ENCODE measurements at regions not wholly inside any gene's neighbourhood (a gene's known extent, or its start where the extent isn't known, plus 50 kb on each side); places are given as distances from the start of the nearest gene placed in this dataset.

- Histone ChIP-seq H3K4me1 (no peaks in the 10 kb centered on the region), H3K27me3 (no peaks in the 10 kb centered on the region), H3K4me3 (ENCODE audit: low read depth, low read length) (no peak overlapping the region), H3K9me3 (no peaks in the 10 kb centered on the region), H3K36me3 (no peaks in the 10 kb centered on the region)
- no peak for DNase-seq
- TF ChIP-seq CTCF (IDR thresholded peaks at IDR 0.05; ENCODE audit: low read depth, low read length) = no peak
Measured at GRCh38 chr17:54493691-54494090, 407.0 kb upstream of the TOM1L1 start.

GRCh38 chr17:54494721-54495715 is 405.6 kb upstream of the TOM1L1 start:
- no peaks in the 10 kb centered on the region for H3K4me1 ChIP-seq
- no peaks in the 10 kb centered on the region for H3K36me3 ChIP-seq
- no peaks in the 10 kb centered on the region for H3K9me3 ChIP-seq
- TF ChIP-seq CTCF (IDR thresholded peaks at IDR 0.05; ENCODE audit: low read depth, low read length) = no peak
- H3K4me3 ChIP-seq (ENCODE audit: low read depth, low read length) = no peak overlapping the region
- no peak for DNase-seq
- no peaks in the 10 kb centered on the region for H3K27me3 ChIP-seq

GRCh38 chr17:54505404-54505803 is 395.2 kb upstream of the TOM1L1 start:
- Histone ChIP-seq H3K4me1 (no peaks in the 10 kb centered on the region), H3K27me3 (no peaks in the 10 kb centered on the region; the same call in 1 of the 2 replicates), H3K36me3 (no peaks in the 10 kb centered on the region), H3K4me3 (ENCODE audit: low read depth, low read length) (no peak overlapping the region), H3K9me3 (no peaks in the 10 kb centered on the region)
- TF ChIP-seq CTCF (IDR thresholded peaks at IDR 0.05; ENCODE audit: low read depth, low read length) = no peak
- no peak for DNase-seq

GRCh38 chr17:54518706-54519105 is 381.9 kb upstream of the TOM1L1 start:
- no peak for DNase-seq
- Histone ChIP-seq H3K4me1 (no peaks in the 10 kb centered on the region), H3K27me3 (no peaks in the 10 kb centered on the region; the same call in 1 of the 2 replicates), H3K36me3 (no peaks in the 10 kb centered on the region), H3K9me3 (no peaks in the 10 kb centered on the region), H3K4me3 (ENCODE audit: low read depth, low read length) (no peak overlapping the region)
- no peak for TF ChIP-seq CTCF (IDR thresholded peaks at IDR 0.05; ENCODE audit: low read depth, low read length)

- no peak for TF ChIP-seq CTCF (IDR thresholded peaks at IDR 0.05; ENCODE audit: low read depth, low read length)
- Histone ChIP-seq H3K9me3 (no peaks in the 10 kb centered on the region), H3K4me3 (ENCODE audit: low read depth, low read length) (no peak overlapping the region), H3K27me3 (no peaks in the 10 kb centered on the region; the same call in 1 of the 2 replicates), H3K4me1 (no peaks in the 10 kb centered on the region), H3K36me3 (no peaks in the 10 kb centered on the region)
- no peak for DNase-seq
Measured at GRCh38 chr17:54521137-54521536, 379.5 kb upstream of the TOM1L1 start.

GRCh38 chr17:54524501-54524900 is 376.2 kb upstream of the TOM1L1 start:
- Histone ChIP-seq H3K4me1 (no peaks in the 10 kb centered on the region), H3K9me3 (no peaks in the 10 kb centered on the region), H3K27me3 (no peaks in the 10 kb centered on the region; the same call in 1 of the 2 replicates), H3K36me3 (no peaks in the 10 kb centered on the region), H3K4me3 (ENCODE audit: low read depth, low read length) (no peak overlapping the region)
- DNase-seq = no peak
- no peak for TF ChIP-seq CTCF (IDR thresholded peaks at IDR 0.05; ENCODE audit: low read depth, low read length)
